HTR-8/SVneo (cell line): ENCODE measurements at regions not wholly inside any gene's neighbourhood (a gene's known extent, or its start where the extent isn't known, plus 50 kb on each side); places are given as distances from the start of the nearest gene placed in this dataset.
A peak's percentile ranks its signal among the peaks of the same experiment; 100 is the strongest.
"Not testable (repeated sequence)": the region's sequence is repeated elsewhere in the genome, so short reads cannot be mapped to it uniquely, and the experiment has no call there.

Experiments used
- DNase-seq: peaks from one replicate; pipeline ENCODE4 v3.0.0; 2011; ENCODE audit warnings: low spot score, mixed read lengths; ENCODE audit not compliant: insufficient read length
- FAIRE-seq: peaks from 2 replicates; lab custom pipeline; 2011; peaks lifted over from hg19 to GRCh38; lab: Jason Lieb, UNC

DNA sequence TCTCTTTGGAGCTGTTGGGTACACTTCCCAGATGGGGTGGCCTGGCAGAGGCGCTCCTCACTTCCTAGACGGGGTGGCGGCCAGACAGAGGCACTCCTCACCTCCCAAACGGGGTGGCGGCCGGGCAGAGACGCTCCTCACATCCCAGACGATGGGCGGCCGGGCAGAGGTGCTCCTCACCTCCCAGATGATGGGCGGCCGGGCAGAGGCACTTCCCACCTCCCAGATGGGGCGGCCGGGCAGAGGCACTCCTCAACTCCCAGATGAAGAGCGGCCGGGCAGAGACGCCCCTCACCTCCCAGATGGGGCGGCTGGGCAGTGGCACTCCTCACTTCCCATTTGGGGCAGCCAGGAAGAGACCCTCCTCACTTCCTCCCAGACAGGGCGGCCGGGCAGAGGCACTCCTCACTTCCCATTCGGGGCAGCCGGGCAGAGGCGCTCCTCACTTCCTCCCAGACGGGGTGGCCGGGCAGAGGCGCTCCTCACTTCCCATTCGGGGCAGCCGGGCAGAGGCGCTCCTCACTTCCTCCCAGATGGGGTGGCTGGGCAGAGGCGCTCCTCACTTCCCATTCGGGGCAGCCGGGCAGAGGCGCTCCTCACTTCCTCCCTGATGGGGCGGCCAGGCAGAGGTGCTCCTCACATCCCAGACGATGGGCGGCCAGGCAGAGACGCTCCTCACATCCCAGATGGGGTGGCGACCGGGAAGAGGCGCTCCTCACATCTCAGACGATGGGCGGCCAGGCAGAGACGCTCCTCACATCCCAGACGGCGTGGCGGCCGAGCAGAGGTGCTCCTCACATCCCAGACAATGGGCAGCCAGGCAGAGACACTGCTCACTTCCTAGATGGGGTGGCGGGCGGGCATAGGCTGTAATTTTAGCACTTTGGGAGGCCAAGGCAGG is 105.3 kb downstream of the ERMARD start:
- not testable (repeated sequence) for DNase-seq, FAIRE-seq

DNA sequence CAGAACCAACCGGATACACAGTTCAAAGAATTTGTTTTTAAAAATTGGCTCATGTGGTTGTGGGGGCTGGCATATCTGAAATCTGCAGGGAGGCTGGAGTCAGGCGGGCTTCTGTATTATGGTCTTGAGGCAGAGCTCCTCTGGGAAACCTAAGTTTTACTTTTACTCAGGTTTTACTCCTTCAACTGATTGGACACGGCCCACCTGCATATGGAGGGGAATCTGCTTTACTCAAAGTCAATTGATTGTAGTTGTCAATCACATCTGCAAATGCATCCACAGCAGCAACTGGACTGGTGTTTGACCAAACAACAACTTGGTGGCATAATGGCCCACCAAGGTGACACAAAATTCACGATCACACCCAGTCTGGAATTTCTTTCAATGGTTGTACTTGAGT is 103.4 kb downstream of the ERMARD start:
- FAIRE-seq = no peak
- no peak for DNase-seq

DNA sequence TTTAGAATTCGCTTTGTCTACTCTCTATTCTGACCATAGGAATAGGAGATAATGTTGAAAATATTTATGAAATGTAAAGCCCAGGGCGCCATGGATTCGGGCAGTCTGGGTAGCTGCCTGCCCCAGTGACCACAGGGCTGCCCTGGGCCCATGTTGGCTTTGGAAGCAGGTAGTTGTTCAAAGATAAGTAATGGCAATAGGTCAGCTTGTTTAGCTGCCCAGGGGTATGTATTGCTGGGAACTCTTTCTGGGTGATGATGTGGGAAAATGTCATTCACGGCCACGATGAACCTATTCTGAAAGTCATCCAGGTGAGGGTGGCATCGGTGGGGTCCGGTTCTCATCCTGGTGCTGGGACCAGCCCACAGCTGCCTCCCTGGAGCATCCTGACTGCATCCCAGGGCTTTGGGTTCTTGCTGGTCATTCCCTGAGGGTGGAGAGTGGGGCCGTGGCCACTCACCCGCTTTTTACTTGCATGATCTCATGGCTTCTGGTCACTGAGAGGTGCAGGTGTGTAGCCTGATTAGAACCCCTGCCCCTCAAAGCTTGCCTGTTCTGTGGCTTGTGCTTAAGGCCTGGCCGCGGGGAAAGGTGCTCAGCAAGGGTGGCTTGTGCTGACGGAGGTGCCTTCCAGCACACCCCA is 102.8 kb downstream of the ERMARD start:
- FAIRE-seq = no peak
- no peak for DNase-seq

DNA sequence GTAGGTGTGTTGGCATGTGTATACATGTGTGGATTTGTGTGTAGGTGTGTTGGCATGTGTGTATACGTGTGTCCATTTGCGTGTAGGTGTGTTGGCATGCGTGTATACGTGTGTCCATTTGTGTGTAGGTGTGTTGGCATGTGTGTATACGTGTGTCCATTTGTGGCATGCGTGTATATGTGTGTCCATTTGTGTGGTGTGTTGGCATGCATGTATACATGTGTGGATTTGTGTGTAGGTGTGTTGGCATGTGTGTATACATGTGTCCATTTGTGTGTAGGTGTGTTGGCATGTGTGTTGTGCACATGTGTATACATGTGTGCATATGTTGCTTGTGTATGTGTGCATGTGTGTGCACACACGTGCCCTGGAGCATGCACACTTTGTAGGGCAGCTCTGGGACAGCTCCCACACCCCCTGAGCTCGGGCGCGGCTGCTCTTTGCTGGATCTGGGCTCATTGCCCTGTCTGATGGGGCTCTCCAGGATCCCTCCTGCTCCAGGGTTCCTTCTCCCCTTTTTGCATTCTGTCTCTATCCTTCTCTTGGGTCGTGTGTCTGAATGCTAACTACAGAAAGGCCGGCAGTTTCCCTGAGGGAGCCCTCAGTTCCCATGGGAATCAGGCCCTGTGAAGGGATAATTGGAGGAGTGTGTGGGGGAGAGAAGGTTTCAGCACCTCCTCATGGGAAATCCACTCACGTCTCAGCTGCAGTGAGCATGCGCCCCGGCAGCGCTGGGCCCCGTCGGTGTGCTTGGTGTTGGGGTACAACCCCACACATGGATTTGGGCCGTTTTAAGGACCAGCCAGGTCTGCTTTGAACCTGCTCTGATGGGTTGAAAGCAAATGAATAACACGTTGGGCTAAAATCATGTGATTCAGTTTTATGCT is 102.0 kb downstream of the ERMARD start:
- peak; percentile 98 for FAIRE-seq

DNA sequence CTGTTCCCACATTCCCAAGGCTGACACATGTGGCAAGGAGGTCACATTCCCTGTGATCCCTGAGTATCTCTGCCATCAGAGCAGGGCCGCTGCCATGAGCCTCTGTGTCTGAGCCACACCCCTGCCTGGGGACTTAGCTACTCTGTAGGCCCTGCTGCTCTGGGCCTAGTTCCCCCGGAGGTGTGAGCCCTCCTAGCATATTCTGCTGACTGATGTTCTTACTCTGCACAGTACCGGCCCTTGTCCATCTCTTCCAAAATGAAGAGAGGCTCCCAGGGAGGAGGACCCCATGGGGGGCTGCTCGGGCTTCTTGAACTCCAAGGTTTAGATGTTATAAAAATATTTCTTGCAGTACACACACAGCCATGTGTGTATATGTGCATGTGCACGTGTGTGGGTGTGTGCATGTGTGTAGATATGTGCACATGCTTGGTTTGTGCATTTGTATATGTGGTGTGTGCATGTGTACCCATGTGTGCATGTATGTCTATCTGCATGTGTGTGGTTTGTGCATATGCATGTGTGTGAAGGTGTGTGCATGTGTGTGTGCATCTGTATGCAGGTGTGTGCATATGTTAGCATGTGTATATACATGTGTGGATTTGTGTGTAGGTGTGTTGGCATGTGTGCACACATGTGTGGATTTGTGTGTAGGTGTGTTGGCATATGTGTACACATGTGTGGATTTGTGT is 101.2 kb downstream of the ERMARD start:
- no peak for DNase-seq
- no peak for FAIRE-seq

More for the DNA sequence above, 102.0 kb downstream of the ERMARD start:
- no peak for DNase-seq

DNA sequence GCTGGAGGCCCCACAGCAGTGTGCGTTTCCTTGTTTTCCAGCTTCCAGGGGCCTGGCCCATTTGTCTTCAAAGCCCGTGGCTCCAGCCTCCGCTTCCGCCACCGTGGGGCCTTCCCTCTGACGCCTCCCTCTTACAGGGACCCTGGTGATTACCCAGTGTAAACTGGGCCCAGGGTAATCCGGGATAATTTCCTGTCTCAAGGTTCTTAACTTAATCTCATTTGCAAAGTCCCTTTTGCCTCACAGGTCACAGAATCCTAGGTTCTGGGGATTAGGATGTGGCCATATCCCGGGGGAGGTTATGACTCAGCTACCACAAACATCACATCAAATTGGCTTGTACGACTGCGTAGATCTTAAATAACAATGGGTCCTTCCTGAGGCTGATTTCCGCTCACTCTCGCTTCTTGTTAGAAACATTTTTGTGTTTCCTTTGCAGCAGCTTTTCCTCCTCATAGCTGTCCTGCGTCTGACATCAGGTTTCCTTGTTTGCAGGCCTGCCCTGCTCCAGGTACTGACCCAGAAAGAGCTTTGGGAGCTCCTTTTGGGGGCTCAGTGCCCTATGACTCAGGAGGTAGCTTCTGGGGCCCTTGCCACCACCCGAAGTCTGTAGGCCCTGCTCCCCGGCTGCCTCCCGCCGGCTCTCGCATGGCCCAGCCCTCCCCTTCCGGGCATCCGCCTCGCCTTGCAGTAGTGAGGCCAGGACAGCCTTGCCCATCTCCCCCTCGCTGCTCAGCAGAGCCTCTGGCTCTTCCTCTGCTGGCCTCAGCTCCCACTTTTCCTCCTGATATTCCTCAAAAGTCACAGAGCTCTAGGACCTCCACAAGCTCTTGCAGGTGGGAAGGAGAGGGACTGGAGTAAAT is 100.5 kb downstream of the ERMARD start:
- peak; percentile 50 for DNase-seq
- FAIRE-seq = no peak

DNA sequence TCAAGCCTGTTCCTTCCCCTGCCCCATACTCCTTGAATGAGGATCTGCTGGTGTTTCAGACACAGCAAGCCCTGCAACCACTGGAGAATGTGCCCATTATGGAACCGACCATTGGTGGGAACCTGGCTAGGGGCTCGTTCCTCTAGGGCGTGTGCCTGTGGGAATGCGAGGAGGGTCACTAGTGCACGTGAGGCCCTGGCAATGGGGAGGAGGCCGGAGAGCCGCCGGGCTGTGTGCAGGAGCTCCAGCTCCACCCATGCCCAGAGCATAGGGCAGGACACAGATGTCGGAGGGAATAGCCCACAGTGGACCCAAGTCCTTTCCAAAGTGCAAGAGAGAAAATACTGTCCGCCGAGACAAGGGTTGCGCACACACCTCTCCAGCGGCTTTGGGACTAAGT is 99.3 kb downstream of the ERMARD start:
- FAIRE-seq (no peak), DNase-seq (no peak)

DNA sequence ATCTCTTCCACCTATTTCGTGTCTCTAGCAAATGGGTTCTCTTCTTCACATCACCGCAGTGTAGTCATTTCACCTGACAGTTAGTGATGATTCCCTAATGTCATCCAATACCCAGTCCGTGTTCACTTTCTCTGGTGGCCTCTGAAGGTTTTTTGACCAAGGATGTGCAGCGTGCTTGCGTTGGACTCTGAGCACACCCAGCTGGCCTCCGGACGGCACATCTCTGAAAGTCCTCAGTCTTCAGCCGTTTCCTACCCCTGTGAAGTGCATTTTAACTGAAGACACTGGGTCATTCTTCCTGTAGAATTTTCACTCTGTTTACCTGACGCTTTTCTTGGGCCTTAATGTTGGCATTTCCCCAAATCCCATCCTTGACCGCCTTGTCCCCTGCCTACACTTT is 98.7 kb downstream of the ERMARD start:
- no peak for FAIRE-seq

DNA sequence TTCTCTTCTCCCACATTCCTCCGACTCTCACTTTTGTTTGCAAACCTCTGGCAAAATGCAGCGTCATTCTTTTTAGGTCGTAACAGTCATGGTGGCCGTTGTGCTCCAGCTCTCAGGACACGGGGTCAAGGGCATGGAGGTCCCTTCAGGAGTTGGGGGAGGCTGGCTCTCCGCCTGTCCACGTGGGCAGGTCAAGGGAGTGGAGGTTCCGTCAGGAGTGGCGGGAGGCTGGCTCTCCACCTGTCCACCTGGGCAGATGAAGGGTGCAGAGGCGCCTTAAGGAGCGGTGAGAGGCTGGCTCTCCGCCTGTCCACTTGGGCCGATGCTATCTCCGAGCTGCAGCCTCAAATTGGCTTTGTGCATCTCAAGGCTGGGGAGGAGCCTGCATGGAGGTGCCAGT is 98.0 kb downstream of the ERMARD start:
- FAIRE-seq (no peak), DNase-seq (no peak)

More for the DNA sequence above, 98.7 kb downstream of the ERMARD start:
- no peak for DNase-seq

DNA sequence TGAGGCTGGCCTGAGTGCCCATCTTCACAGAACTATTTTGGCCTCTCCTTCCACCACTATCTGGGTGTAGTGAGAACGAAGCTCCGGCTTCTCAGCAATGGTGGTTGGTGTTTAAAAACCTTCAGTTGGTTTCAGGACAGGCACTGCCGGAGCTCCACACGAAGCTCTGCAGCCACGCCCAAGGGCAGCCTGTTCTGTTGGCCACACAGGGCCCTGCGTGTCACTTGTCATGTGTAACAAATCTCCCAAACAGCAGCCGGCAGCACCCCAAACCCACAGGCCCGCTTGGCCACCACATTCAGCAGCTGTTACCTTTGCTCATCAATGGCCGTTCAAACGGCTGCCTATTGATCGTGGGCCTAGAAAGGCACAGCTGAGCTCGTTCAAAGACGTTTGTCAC is 97.5 kb downstream of the ERMARD start:
- DNase-seq (no peak), FAIRE-seq (no peak)

DNA sequence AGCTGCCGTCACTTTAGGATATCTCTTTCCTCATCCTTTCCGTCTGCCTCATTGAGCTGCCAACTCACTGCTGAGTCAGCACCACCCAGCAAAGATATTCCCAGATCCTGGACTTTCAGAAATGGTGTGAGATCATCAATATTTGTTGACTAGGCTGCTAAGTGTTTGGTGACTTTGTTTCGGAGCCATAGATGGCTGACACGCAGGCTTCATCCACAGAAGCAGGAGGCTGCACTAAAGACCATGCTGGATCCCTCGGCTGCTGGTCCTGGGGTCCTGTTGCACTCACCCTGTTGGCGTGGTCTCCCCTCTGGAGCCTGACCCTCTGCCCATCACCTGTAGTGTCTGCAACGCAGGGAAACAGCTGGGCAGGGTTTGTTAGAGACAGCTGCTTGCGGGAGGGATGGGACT is 96.5 kb downstream of the ERMARD start:
- DNase-seq (no peak), FAIRE-seq (no peak)

DNA sequence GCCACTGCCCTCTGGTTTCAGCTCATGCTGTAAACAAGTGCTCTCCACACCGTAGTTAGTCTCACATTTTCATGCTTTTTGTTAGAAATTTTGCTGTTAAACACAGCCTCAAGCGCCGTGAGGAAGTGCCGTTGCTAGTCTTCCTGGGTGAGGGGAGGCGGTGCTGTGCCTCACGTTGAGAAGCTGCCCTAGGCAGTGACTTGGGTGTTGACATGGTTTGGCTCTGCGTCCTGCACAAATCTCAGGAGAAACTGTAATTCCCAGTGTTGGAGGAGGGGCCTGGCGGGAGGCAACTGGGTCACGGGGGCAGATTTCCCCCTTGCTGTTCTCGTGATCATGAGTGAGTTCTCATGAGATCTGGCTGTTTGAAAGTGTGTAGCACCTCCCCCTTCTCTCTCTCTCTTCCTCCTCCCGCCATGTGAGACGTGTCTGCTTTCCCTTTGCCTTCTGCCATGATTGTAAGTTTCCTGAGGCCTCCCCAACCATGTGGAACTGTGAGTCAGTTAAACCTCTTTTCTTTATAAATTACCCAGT is 95.8 kb downstream of the ERMARD start:
- no peak for FAIRE-seq

DNA sequence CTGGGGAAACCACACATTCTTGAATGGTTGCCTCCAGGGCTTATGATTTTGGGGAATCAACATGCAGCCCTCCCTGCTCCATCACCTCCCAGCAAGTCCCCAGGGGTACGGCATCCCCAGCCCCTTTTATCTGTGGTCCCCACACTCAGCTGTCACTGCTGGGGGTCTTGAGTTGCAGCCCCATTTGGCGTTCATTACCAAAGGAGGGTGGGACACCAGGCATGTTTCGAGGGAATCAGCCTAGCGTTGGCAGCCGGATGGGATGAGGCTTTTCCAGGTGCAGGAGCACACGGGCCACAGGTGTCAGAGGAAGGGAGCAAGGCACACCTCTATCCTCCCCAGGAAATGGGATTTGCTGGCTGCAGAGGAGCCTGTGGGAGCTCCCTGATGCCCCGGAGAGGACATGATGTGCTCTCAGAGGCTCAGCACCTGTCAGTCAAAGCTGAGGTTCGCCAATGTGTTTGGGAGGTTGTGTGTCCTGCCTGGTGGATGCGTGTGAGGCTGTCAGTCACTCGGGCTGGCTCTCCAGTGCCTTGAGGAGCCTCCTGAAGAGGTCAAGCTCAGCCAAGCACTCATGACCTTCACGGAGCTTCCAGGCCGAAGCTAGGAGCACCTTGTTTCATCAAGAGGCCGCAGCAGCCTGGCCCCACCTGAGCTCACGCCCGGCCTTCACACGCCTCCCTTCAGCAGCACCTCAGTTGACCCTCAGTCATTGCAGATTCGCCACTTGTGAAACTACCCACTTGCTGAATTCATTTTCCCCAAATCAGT is 95.0 kb downstream of the ERMARD start:
- no peak for FAIRE-seq
- no peak for DNase-seq

More for the DNA sequence above, 95.8 kb downstream of the ERMARD start:
- no peak for DNase-seq

DNA sequence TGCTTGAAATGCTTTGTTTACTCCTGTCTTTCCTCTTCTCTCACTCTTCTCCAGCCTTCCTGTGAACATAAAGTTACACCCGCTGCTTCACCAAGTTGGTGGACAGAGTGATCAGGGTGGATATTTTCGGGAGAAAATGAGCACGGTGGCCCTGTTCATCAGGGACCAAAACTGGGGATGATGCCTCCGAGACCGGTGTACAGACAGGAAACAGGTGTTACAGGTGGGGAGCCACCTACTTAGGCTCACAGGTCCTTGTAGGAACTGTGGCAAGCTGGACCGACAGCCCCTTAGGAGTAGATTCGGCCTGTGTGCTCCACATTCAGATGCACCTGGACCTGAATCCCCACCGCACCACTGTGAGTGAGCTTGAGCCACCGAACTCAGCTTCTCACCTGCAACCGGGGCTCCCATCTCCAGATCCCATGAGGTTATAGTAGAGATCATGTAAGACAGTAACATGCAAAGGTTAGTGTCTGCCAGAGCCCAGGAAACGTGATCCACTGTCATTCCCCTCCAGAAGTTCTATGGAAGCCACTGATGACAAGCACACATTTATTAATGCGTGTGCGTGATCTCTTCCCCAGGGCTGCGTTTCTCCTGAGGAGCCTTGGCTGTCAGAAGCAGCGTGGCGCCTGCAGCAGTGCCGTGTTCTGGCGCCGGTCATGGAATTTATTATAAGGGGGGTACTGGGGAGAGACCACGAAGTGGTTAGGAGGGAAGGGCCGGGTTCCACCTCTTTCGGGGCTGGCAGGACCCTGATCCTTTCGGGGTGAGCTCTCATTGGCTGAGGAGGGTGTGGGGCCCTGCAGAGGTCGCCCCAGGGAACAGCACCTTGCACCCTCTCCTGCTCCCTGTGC is 94.2 kb downstream of the ERMARD start:
- no peak for DNase-seq
- no peak for FAIRE-seq

DNA sequence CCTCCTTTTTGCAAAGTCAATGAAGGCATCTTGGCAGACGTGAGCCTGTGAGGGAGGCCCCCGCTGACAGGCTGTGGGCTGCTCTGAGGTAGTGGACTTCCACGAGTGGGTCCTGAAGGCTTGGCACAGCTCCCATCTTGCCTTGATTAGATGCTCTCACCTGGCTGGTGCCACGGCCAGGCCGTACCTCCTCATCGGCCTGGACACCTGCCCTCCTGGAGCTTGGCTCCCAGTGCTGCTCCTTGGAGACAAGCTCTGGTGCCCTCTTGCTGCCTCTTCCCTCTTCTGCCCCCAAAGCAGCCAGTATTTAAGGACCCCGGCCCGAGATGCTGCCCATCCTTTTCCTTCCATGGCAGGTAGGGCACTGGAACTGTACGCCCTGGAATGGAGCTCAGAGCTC is 93.5 kb downstream of the ERMARD start:
- FAIRE-seq = no peak
- no peak for DNase-seq

DNA sequence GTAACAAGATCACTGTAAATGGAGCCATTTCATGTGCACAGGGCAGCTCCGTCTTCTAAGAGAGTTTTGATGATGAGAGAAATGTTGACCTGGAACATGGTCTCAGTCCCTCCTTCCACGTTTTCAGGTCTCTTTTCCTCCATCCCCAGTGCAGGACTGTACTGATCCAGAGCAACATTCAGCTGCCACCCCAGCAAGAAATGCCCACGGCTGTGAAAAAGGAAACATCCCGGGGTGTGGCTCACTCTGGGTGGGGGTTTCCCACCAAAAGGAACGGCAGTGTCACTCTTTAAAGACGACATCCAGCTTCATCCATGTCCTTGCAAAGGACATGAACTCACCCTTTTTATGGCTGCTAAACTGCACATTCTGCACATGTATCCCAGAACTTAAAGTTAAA is 92.6 kb downstream of the ERMARD start:
- no peak for FAIRE-seq
- DNase-seq = no peak

DNA sequence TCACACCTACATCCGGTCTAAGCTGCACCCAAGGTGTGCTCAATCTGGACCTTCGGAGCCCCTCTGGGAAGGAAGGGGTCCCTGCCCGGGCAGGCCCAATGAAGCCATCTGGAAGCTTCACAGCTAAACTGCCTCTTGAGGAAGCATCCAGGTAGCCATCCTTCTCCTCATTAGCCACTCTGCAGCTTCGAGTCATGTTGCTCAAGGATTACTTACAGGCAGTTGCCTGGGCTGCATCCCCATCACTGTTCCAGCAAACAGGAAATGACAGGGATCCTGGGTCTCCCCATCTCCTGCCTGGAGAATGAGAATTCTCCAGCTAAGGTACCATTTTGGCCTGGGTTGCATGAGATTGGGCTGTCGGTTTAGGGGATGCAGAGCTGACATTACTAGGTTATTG is 91.7 kb downstream of the ERMARD start:
- FAIRE-seq (no peak), DNase-seq (no peak)
